CD4-positive, alpha-beta T cell treated with Interleukin-1 beta for 1 hour (primary cell): ENCODE measurements at regions not wholly inside any gene's neighbourhood (a gene's known extent, or its start where the extent isn't known, plus 50 kb on each side); places are given as distances from the start of the nearest gene placed in this dataset.

Experiments used
- DNase-seq, 2 donors: peaks; one replicate each; pipeline ENCODE4 v3.0.0-alpha.2; 2020 to 2022

GRCh38 chr10:44787480-44788075 lies 123.6 kb upstream of the TMEM72 start:
- no peak for DNase-seq

- no peak for DNase-seq
Observed at GRCh38 chr10:44788147-44789129, 122.7 kb upstream of the TMEM72 start.

GRCh38 chr10:44792119-44792775 lies 118.9 kb upstream of the TMEM72 start:
- DNase-seq = no peak

- DNase-seq = no peak
Observed at GRCh38 chr10:44799966-44800365, 111.2 kb upstream of the TMEM72 start.

GRCh38 chr10:44801383-44802327 lies 109.5 kb upstream of the TMEM72 start:
- no peak for DNase-seq

- DNase-seq = no peak
Observed at GRCh38 chr10:44803862-44804261, 107.3 kb upstream of the TMEM72 start.

GRCh38 chr10:44804661-44805060 lies 106.5 kb upstream of the TMEM72 start:
- no peak for DNase-seq

- DNase-seq = no peak
Observed at GRCh38 chr10:44805466-44806210, 105.5 kb upstream of the TMEM72 start.

- DNase-seq = no peak
Observed at GRCh38 chr10:44806950-44807349, 104.2 kb upstream of the TMEM72 start.

GRCh38 chr10:44807451-44807850 lies 103.7 kb upstream of the TMEM72 start:
- no peak for DNase-seq

- no peak for DNase-seq
Observed at GRCh38 chr10:44809647-44810046, 101.5 kb upstream of the TMEM72 start.

GRCh38 chr10:44811072-44811471 lies 100.1 kb upstream of the TMEM72 start:
- DNase-seq = no peak

- DNase-seq = no peak
Observed at GRCh38 chr10:44813201-44813600, 97.9 kb upstream of the TMEM72 start.

GRCh38 chr10:44814929-44815328 lies 96.2 kb upstream of the TMEM72 start:
- no peak for DNase-seq

- DNase-seq = no peak
Observed at GRCh38 chr10:44818041-44818649, 93.0 kb upstream of the TMEM72 start.

- no peak for DNase-seq
Observed at GRCh38 chr10:44818701-44819127, 92.4 kb upstream of the TMEM72 start.

GRCh38 chr10:44820094-44820493 lies 91.0 kb upstream of the TMEM72 start:
- no peak for DNase-seq

- no peak for DNase-seq
Observed at GRCh38 chr10:44821290-44821689, 89.8 kb upstream of the TMEM72 start.

GRCh38 chr10:44822349-44822748 lies 88.8 kb upstream of the TMEM72 start:
- DNase-seq = no peak

GRCh38 chr10:44822966-44823365 lies 88.2 kb upstream of the TMEM72 start:
- DNase-seq = no peak

GRCh38 chr10:44824607-44825006 lies 86.5 kb upstream of the TMEM72 start:
- DNase-seq = no peak
